Fibroblast of skin of back (primary cell): ENCODE measurements at regions not wholly inside any gene's neighbourhood (a gene's known extent, or its start where the extent isn't known, plus 50 kb on each side); places are given as distances from the start of the nearest gene placed in this dataset.
"Not testable (repeated sequence)": the region's sequence is repeated elsewhere in the genome, so short reads cannot be mapped to it uniquely, and the experiment has no call there.

ENCODE experiments used
- DNase-seq: peaks from one replicate; pipeline ENCODE4 v3.0.0-alpha.2; 2013

DNA sequence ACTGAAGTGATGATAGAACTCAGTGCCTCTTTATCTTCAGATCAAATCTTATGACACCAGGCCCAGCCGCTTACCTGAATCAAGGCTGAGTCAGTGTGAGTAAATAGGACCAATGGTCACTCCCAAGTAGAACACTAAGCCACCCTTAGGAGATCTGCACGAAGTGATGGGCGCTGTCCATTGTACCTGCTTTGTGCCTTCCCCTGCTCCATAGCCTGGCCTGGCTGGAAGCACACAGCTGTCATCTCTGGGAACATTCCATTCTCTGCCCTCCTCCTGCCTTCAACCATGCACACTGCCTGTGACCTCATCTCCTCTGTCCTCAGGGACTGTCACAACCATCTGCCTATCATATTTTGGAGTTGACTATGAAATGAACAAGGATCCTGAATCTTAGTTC lies 279.5 kb upstream of the ASIC2 start:
- peak; percentile 12 for DNase-seq

DNA sequence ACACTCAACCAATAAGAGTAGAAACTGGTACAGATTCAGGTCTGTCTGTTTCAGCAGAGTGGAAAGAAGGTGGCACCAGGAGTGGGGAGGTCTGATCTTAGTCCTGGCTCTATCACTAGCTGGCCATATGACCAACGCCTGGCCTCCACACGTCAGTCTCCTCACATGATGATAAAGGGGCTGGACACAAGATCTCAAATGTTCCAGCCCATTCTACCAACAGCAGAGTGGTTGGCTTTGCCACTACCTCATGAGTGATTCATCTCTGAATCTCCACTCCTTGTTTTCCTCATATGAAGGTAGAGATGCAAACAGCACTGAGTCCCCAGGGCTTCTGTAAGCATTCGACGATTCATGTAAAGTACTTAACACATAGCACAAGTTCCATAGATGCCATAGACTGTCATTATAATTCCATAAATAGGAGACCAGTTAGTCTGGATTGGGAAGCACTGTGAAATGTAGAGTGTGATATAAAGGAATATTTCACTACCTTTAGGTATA lies 281.9 kb upstream of the ASIC2 start:
- no peak for DNase-seq

DNA sequence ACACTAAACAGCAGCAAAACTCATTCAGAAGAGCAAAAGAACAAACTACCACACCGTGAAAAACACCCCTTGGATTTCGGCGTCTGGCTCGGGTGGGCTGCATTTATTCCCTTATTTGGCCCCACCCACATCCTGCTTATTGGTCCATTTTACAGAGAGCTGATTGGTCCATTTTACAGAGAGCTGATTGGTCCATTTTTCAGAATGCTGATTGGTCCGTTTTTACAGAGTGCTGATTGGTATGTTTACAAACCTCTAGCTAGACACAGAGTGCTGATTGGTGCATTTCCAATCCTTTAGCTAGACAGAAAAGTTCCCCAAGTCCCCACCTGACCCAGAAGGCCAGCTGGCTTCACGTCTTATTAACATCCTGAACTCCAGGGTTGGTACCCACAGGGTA lies 286.6 kb upstream of the ASIC2 start:
- not testable (repeated sequence) for DNase-seq

DNA sequence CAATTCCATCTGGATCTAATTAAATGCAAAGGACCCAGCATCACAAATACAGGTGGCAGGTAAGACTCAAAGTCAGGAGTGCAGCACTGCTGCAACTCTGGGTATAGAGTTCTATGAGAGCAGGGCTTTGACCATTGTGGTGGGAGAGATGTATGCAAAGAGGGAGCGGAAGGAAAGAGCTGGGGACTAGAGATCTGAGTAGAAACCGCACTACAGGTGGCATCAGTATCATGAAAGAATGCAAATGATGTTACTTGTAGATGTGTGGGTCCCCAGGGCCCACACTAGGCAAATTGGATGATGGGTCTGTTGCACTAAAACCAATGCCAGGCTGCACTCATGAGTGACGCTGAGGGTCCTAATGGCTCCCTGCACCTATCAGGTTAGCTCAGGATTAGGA lies 287.1 kb upstream of the ASIC2 start:
- DNase-seq = no peak

DNA sequence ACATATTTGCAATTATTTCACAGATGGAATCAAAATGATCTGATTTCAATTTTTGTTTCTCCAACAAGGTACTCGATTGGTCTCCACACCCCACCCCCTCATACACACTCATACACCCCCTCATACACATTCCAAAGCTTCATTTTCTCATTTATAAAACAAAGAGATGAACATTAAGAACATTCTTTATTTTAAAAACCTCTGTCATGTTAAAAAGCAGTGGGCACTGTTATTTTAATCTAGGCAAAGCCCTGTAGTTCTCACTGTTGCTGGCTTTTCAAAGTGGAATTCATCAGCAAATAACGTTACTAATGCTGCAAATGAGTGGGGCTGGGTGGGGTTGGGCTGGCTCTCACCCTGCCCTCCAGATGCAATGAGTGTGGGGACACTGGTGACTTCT lies 289.6 kb upstream of the ASIC2 start:
- no peak for DNase-seq

DNA sequence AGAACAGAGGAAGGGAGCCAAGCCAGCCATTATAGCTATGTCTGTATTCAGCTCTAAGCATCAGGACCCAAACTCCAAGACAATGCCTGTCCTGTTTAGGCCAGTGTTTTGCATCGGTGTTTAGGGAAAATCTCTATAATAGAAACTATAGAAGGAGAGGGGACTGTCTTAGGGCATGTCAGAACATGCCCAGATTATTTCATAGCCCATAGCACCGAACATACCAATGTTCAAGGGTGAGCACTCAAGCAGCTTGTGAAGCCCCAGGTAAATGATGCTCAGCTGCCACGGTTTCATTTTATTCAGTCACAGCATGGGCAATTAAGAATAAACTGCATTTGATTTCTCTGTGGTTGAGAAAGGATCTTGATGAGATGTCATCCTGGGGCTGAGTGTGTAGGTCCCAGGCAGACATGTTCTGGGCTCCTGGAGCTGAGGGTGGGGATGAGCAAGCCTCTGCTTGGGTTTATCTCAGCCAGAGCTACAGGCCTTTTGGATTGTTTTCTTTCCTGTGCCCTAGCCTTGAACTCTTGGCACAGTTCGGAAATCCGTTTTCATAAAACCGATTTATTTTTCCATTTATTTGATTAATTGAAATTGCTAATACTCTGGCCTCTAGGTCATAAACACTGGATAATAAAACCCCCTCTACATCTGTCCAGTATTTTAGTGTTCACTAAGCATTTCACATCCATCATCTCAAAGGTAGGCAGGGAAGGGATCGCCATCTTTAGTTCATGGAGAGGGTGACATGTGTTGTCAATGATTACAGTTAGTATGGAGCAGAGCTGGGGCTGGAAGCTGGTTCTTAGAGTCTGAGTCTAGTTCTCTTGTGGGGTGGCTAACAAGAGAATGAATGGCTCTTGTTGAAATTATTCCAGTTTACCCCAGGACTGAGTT lies 290.7 kb upstream of the ASIC2 start:
- no peak for DNase-seq

DNA sequence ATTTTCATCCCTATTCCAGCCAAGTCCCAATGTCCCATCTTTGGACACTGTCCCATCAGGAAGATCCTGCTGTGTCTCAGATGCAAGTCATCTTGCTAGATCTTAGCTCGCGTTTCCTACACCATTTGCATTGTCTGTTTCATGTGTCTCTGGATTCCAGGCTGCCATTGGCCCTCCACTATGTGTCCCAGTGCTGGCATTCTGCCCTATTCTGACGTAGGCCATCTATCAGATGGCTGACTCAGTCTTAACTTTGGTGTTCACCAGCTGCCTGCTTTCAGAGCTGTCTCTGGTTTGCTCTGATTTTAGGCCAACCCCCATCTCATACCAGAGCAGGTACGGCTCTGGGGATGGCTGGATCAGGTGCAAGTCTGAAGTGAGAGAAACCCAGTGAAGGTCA lies 300.9 kb upstream of the ASIC2 start:
- DNase-seq = no peak

DNA sequence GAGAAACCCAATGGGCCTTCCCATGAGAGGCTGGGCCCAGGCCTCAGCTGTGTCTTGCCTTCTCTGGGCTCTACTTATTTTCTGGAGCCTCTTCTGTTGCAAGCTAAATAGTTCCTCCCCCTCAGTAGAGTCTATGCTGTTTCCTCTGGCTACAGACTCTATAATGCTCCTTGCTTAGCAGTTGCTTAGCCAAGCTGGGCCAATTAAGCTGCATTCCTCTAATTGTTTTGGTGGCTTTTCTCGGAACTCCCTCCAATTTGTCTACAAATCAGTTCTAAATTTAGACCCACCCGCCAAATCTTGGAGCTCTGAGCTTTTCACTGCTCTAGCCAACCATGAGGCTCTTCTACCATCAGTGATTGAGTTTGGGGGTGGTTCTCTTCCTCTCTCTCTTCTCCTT lies 302.7 kb upstream of the ASIC2 start:
- no peak for DNase-seq

DNA sequence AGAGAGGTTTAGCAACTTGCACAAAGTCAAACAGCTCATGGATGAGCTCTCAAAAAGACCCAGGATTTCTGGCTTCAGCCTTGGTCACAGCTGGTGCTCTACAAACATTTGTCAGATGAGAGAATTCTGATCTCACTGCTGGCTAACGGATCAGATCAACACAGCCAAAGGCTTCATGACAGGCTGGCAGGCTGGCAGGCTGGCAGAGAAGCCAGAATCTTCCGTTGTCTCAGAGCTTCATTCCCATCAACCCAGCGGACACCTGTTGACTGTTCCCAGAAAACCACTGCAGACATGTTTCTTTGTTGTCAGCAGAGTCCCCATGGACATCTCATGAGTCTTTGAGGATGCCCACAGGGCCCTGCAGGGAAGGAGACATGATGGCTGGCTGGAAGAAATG lies 303.8 kb upstream of the ASIC2 start:
- DNase-seq = no peak

DNA sequence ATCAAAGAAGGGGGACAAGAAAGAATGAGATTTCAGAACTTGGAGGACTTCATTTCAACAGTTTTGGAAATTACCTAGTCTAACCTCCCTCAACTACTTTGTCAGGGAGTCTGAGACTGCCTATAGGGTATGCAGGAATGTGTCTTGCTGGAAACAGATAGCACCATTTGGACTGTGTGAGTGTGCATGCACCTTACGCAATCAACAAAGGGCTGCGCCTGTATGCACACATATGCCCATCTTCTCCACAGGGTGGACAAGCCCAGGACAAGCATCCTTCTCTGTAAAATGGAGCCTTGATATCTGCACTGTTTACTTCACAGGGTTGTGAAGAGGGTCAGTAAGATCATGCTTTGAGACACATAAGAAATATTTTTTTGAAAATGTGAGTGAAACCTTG lies 305.7 kb upstream of the ASIC2 start:
- no peak for DNase-seq

DNA sequence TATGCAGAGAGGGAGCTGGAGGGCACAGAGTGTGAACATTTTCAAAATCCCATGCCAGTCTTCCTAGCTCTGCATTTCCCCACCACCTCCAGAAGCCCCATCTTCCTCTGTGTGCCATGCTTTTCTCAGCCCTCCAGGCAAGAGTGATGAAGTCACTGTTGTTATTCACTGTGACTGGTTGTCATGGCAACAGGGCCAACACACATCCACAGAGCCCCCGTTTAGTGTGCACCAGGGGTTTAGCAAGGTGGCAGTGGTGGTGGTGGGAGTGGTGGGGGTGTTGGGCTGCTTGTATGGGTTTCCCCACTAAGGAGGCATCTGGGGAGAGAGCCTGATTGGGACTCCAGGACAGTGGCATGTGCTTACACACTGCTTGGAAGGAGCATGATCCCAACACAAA lies 309.9 kb upstream of the ASIC2 start:
- DNase-seq = no peak

DNA sequence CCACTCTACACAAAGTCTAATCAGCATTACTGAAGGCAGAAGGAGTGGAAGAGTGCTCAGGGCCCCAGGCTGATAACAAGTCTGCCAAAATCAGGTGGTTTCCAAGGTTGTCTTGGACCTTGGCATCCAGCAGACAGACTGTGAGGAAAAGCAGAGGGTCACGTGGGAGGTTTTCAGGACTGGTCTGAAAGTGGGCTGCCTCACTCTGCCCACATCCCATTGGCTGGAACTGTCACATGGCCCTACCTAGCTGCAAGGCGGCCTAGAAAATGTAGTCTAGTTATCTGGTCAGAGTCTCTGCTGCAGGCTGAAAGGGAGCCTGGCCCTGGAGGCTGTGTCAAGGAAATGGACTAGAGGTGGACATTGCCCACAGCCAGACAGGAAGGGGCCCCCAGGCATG lies 310.7 kb upstream of the ASIC2 start:
- no peak for DNase-seq

DNA sequence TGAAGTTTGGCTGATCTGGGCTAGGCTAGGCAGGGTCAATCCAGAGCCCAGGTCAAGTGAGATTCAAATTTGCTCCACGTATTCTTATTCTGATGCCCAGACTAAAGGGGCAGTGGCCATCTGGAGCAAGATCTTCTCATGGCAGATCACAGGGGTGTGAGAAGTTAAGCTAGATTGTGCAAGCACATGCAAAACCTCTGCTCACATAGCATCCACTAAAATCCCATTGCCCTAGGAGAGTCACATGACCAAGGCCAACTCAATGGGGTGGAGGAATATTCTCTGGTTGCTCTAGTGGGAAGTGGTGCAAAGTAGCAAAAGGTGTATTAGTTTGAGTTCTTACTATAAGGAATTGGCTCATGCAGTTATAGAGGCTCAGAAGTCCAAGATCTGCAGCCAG lies 318.4 kb upstream of the ASIC2 start:
- DNase-seq = no peak

DNA sequence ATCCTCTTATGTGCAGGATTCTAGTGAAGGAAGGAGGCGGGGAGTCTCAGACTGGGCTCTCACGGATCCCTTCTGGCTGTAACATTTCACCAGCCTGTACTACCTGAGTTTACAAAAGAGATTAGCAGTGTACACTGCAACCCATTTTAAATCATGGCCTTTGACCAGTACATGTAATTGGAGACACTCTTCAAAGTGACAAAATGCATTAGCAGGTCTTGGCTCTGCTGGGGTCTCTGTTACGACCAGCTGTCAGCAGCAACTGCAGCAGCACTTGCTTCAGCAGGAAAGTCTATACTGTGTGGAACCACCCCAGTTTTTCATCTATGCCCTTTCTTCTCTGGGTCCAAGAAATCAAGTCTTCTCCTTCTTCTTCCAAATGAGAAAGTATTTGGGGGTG lies 322.8 kb upstream of the ASIC2 start:
- DNase-seq = no peak

DNA sequence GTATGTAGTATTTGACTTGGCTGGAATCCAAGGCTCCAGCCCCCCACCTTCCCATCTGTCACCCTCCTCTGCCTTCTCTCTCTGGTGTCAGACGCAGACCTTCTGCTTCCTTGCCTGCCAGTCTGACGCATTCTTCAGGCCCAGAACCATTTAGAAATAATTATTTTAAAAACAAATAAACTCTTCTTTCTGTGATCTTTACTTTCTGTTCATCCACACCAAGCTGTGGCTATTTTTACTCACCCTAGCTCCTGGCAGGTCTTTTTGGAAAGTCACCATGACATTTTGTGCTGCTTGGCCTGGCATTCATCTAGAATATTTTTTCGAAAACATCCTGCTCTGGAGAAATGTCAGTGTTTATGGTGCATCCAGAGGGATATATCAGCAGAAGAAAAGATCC lies 330.7 kb upstream of the ASIC2 start:
- no peak for DNase-seq

DNA sequence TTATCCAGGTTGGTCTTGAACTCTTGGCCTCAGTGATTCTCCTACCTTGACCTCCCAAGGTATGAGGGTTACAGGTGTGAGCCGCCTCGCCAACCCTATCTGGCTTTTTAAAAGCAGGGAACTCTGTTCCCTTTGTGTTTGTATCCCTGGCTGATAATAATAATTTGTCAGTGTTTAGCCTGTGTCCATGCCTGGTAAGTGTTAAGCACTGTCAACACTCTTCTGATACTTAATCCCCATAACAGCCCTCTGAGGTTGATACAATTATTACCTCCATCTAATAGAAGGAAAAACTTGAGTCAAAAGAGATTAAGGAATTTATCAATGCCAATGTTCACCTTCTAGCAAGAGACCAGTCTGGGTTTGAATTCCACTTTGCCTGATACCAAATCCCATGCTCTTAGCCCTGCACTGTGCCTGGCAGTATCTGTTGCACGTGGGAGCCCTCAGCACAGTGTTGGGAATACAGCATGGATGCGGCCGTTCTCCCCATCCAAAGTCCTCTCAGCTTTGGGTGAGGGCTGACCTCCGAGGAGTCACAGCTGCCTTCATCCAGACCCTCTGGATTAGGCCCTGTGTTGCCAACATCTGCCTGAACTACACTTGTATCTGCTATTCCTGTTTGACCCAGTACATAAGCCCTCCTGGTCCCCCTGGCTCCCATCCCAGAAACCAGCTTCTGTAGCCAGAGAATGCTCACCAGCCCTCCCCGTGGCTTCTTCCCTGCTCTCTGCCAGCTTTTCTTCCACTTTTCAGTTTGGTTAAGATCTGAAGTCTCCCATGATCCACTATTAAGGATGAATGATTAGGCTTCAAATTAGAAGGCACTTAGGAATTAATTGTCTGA lies 335.6 kb upstream of the ASIC2 start:
- no peak for DNase-seq

DNA sequence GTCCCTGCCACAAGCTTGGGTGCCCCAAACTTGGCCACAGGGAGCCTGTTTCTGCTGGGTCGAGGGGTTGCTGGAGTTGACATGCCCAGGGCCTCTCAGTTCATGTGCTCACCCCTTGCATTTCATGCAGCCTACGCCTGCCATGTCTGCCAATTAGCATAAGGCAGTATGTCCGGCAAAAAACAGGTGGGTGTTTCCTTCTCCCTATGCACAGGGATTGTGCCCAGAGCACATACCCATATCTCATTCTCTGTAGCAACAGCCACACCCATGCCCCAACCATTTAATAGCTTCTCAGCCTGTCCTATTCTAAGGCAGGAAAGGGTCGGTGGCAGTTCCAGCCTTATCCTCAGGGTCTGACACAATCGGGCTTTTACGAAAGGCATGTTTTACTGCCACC lies 340.4 kb upstream of the ASIC2 start:
- no peak for DNase-seq

DNA sequence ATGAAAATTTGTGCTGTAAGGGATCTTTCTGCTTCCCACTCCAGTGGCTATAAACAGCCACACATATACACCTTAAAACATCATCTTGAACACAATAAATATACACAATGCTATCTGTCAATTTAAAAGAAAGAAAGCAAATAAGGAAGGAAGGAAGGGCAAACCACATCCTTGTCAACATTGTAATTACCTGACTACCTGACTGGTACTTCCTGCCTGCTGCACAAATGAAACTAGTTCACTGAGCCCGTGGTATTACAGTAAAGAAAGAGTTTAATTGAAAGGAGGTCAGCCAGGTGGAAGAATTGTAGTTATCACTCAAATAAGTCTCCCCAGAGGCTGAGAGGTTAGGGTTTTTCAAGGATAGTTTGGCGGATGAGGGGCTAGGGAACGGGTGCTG lies 344.4 kb upstream of the ASIC2 start:
- DNase-seq = no peak

DNA sequence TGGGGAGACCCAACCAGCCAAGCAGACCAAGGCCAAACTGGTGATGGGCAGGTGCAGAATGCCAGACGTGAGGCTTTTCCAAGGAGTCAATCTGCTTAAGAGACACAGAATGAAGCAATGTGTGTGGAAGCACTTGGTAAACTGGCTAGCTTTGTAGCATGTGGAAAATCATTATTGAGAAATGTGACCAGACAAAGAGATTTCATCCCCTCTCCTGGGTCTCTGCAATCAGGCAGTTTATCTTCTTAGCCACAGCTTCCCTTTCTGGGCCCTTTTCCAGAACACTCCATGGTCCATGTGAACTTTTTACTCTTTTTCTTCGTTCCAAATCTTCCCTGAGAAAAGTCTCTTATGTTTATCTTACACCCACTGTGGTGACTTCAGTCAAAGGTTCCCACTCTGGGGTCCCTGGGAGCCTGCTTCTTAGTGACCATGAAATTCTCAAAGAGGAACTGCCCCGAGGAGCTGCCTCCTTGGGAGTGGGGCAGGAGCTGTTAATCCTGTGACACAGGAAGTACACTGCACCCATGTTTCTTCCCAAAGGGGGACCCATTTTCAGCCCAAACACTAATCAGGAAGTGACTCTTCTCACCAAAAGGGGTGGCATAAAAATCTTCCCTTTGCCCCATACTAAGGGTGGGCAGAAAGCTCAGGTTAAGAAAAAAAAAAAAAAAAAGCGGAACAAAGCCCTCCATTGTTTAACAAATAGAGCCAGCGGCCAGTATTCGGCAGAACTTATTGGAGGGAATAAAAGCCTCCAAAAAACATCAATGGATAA lies 346.2 kb upstream of the ASIC2 start:
- no peak for DNase-seq

DNA sequence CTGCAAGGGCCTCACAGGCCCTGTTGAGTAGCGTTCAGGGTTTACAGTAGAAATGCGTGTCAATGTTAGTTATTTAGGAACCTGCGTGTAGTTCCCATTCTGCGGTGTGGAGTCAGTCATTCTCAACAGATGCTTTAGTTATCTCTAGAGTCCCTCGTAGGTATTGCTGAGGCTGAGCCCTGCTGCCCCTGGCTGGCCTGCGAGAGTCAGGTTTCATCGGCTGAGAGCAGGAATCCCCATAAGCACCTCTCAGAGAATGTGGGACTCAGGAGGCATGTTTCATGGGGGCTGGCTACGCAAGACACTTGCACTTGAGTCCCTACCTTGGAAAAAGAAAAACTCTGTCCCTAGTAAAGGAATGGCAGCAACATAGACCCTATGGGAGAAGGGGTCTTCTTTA lies 347.5 kb upstream of the ASIC2 start:
- DNase-seq = no peak

DNA sequence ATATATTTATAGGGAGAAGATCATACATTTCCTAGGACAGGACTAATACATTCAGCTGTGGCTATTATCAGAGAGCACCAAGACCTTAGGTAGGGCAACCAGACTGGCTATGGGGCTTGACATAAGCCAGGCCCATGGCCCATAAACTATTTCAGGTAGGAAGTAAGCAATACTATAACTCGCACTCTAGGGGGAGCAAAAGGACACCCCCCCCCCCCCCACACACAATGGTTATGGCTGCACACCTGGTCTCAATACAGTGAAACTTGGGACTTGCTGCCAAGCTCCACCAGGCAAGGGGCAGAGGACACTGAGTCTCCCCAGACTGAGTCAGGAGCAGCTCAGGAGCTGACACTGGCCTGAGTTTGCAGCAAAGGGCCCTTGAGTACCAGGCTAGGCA lies 348.9 kb upstream of the ASIC2 start:
- DNase-seq = no peak

DNA sequence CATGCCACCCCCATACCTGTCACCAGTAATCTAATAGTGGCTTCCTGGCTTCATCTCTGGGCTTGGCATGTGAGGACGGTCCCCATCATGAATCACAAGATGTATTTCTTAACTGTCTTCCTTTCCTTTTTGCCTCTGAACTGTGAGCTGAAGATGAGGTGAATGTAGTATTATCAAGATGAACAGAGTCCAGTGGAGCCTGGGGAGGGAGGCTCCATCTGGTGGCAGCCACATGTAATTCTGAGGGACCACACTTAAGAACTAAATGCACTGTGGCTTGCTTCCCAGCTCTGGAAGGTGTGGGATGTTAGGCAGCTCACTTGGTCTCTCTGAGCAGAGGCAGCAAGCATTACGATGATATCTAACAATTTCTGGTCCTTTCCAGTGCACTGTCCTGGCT lies 354.9 kb upstream of the ASIC2 start:
- peak; percentile 0 for DNase-seq

DNA sequence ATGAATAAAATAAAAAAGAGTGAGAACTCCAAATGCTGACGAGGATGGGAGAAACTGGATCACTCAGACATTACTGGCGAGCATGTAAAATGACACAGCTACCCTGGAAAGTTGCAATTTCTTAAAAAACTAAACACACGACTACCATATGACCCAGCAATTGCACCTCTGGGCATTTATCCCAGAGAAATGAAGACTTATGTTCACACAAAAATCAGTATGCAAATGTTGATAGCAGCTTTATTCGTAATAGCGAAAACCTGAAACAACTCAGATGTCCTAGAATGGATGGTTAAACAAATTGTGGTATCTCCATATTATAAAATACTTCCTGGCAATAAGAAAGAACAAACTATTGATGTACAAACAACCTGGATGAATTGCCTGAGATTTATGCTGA lies 357.2 kb upstream of the ASIC2 start:
- DNase-seq = no peak
